ENCODE measurements at regions not wholly inside any gene's neighbourhood (a gene's known extent, or its start where the extent isn't known, plus 50 kb on each side); places are given as distances from the start of the nearest gene placed in this dataset.

GRCh38 chr2:228869636-228870264 is 401.3 kb downstream of the PID1 start:
- H3K27ac ChIP-seq: no peak overlapping the region
- no peaks in the 10 kb centered on the region for H3K36me3 ChIP-seq
- ATAC-seq (no peak), DNase-seq (no peak)
- no peaks in the 10 kb centered on the region for H3K4me1 ChIP-seq
- H3K27me3 ChIP-seq: no peaks in the 10 kb centered on the region
- H3K9me3 ChIP-seq: no peaks in the 10 kb centered on the region
- no peak overlapping the region for H3K4me3 ChIP-seq
- intact Hi-C loops (cut with DNase I): no loop called here
- TF ChIP-seq CTCF (IDR thresholded peaks at IDR 0.05): no peak

GRCh38 chr2:228867406-228867805 is 403.7 kb downstream of the PID1 start:
- intact Hi-C loops (cut with DNase I): no loop called here
- Histone ChIP-seq H3K27ac (no peak overlapping the region), H3K4me1 (no peaks in the 10 kb centered on the region), H3K9me3 (no peaks in the 10 kb centered on the region), H3K27me3 (no peaks in the 10 kb centered on the region), H3K4me3 (no peak overlapping the region), H3K36me3 (no peaks in the 10 kb centered on the region)
- no peak for DNase-seq
- no peak for TF ChIP-seq CTCF (IDR thresholded peaks at IDR 0.05)
- ATAC-seq: no peak

- H3K27me3 ChIP-seq: no peaks in the 10 kb centered on the region
- H3K36me3 ChIP-seq: no peaks in the 10 kb centered on the region
- no peak overlapping the region for H3K27ac ChIP-seq
- intact Hi-C loops (cut with DNase I): no loop called here
- TF ChIP-seq CTCF (IDR thresholded peaks at IDR 0.05): no peak
- no peaks in the 10 kb centered on the region for H3K4me1 ChIP-seq
- H3K4me3 ChIP-seq: no peak overlapping the region
- DNase-seq (no peak), ATAC-seq (no peak)
- H3K9me3 ChIP-seq: no peaks in the 10 kb centered on the region
Measured at GRCh38 chr2:228866781-228867180, 404.3 kb downstream of the PID1 start.

GRCh38 chr2:228866044-228866443 is 405.0 kb downstream of the PID1 start:
- no peaks in the 10 kb centered on the region for H3K36me3 ChIP-seq
- no peak overlapping the region for H3K4me3 ChIP-seq
- no peaks in the 10 kb centered on the region for H3K4me1 ChIP-seq
- TF ChIP-seq CTCF (IDR thresholded peaks at IDR 0.05): no peak
- no peaks in the 10 kb centered on the region for H3K9me3 ChIP-seq
- ATAC-seq: no peak
- H3K27ac ChIP-seq: no peak overlapping the region
- intact Hi-C loops (cut with DNase I): no loop called here
- H3K27me3 ChIP-seq: no peaks in the 10 kb centered on the region
- DNase-seq: no peak

- Histone ChIP-seq H3K9me3 (no peaks in the 10 kb centered on the region), H3K27ac (no peak overlapping the region), H3K27me3 (no peaks in the 10 kb centered on the region), H3K4me1 (no peaks in the 10 kb centered on the region), H3K4me3 (no peak overlapping the region), H3K36me3 (no peaks in the 10 kb centered on the region)
- DNase-seq: no peak
- TF ChIP-seq CTCF (IDR thresholded peaks at IDR 0.05): no peak
- ATAC-seq: no peak
- intact Hi-C loops (cut with DNase I): no loop called here
Measured at GRCh38 chr2:228864131-228864530, 407.0 kb downstream of the PID1 start.

All from upper lobe of right lung (tissue), 1 donor.